ENCODE measurements at regions not wholly inside any gene's neighbourhood (a gene's known extent, or its start where the extent isn't known, plus 50 kb on each side); places are given as distances from the start of the nearest gene placed in this dataset.

GRCh38 chr11:39786281-39786680 lies 1673.2 kb downstream of the LRRC4C start:
- TF ChIP-seq BCL11A (IDR thresholded peaks at IDR 0.05; ENCODE audit: low read depth in 2 of 2, low read length in 2 of 2): no peak
- TF ChIP-seq EGR1 (IDR thresholded peaks at IDR 0.05; ENCODE audit: borderline replicate concordance, low read depth, low read length): no peak
- TF ChIP-seq, protein P1, sequence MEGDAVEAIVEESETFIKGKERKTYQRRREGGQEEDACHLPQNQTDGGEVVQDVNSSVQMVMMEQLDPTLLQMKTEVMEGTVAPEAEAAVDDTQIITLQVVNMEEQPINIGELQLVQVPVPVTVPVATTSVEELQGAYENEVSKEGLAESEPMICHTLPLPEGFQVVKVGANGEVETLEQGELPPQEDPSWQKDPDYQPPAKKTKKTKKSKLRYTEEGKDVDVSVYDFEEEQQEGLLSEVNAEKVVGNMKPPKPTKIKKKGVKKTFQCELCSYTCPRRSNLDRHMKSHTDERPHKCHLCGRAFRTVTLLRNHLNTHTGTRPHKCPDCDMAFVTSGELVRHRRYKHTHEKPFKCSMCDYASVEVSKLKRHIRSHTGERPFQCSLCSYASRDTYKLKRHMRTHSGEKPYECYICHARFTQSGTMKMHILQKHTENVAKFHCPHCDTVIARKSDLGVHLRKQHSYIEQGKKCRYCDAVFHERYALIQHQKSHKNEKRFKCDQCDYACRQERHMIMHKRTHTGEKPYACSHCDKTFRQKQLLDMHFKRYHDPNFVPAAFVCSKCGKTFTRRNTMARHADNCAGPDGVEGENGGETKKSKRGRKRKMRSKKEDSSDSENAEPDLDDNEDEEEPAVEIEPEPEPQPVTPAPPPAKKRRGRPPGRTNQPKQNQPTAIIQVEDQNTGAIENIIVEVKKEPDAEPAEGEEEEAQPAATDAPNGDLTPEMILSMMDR (IDR thresholded peaks at IDR 0.05; ENCODE audit: control extremely low read depth in 1 of 3, insufficient read depth in 1 of 3, low read depth in 1 of 3, low read length in 3 of 3): no peak
- TF ChIP-seq, protein P2, sequence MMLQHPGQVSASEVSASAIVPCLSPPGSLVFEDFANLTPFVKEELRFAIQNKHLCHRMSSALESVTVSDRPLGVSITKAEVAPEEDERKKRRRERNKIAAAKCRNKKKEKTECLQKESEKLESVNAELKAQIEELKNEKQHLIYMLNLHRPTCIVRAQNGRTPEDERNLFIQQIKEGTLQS (IDR thresholded peaks at IDR 0.05; ENCODE audit: insufficient read depth, low read depth, low read length): no peak
- TF ChIP-seq FOSL1 (IDR thresholded peaks at IDR 0.05; ENCODE audit: insufficient read depth, low read depth, low read length): no peak
- no peak for TF ChIP-seq EZH2 (IDR thresholded peaks at IDR 0.05; ENCODE audit: low read depth, low read length, severe bottlenecking)
- no peak for TF ChIP-seq EP300 (IDR thresholded peaks at IDR 0.05; ENCODE audit: borderline replicate concordance in 1 of 2, low read depth in 2 of 2, low read length in 2 of 2)
- no peak for TF ChIP-seq CEBPB (IDR thresholded peaks at IDR 0.05; ENCODE audit: low read depth, low read length)
- no peak for TF ChIP-seq RNF2 (IDR thresholded peaks at IDR 0.05; ENCODE audit: borderline replicate concordance, low read depth, low read length, missing control alignments, poor library complexity, severe bottlenecking)
- no peak for TF ChIP-seq ASH2L (IDR thresholded peaks at IDR 0.05; ENCODE audit: low read length)
